GM12878 (cell line): ENCODE measurements at regions not wholly inside any gene's neighbourhood (a gene's known extent, or its start where the extent isn't known, plus 50 kb on each side); places are given as distances from the start of the nearest gene placed in this dataset.

Experiments
- KDM1A ChIP-seq: fragments of 200-600 bp; sonication (generic); IDR thresholded peaks from 2 replicates; pipeline ENCODE4 v1.6.1; 2016; ENCODE audit warnings: borderline replicate concordance
- MEF2A ChIP-seq: IDR thresholded peaks from 2 replicates; pipeline ENCODE4 v1.6.1; 2011; ENCODE audit warnings: low read depth, mild to moderate bottlenecking, low read length, moderate library complexity; ENCODE audit not compliant: insufficient read depth
- POLR2AphosphoS2 ChIP-seq: IDR thresholded peaks from 2 replicates; pipeline ENCODE4 v1.6.1; 2011; ENCODE audit warnings: low read depth, mild to moderate bottlenecking, low read length, improper control_type of control experiment, moderate library complexity
- WRNIP1 ChIP-seq: IDR thresholded peaks from 2 replicates; pipeline ENCODE4 v1.6.1; 2011; ENCODE audit warnings: low read depth, low read length, improper control_type of control experiment, borderline replicate concordance
- TF ChIP-seq, protein P1 (sequence below): fragments of 450-650 bp; IDR thresholded peaks from 2 replicates; pipeline ENCODE4 v1.6.1; 2017; ENCODE audit warnings: mild to moderate bottlenecking, moderate library complexity
- TF ChIP-seq, protein P2 (sequence below): fragments of 450-650 bp; IDR thresholded peaks from 2 replicates; pipeline ENCODE4 v1.6.1; 2017; ENCODE audit warnings: antibody characterized with exemption, mild to moderate bottlenecking, moderate library complexity

DNA sequence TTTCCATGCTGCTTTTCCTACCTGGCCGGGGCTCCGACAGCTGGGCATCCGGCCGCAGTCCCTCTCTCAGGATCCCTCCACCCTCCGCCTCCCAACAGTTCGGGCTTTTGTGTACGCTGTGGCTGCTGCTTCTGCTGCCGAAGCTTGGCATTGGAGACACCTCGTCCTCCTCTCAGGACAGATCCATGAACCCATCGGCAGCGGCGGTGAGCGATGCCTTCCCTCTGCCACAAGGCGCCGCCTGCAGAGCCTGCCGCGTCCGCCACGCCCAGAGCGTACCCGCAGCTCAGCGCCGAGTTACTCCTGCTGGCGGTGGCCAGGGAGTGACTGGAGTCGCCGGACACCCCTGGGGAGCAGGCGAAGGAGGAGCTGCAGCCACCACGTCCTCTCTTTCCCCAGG, 2032.8 kb downstream of the TP53TG3F start (continued):
- TF ChIP-seq, protein P1, sequence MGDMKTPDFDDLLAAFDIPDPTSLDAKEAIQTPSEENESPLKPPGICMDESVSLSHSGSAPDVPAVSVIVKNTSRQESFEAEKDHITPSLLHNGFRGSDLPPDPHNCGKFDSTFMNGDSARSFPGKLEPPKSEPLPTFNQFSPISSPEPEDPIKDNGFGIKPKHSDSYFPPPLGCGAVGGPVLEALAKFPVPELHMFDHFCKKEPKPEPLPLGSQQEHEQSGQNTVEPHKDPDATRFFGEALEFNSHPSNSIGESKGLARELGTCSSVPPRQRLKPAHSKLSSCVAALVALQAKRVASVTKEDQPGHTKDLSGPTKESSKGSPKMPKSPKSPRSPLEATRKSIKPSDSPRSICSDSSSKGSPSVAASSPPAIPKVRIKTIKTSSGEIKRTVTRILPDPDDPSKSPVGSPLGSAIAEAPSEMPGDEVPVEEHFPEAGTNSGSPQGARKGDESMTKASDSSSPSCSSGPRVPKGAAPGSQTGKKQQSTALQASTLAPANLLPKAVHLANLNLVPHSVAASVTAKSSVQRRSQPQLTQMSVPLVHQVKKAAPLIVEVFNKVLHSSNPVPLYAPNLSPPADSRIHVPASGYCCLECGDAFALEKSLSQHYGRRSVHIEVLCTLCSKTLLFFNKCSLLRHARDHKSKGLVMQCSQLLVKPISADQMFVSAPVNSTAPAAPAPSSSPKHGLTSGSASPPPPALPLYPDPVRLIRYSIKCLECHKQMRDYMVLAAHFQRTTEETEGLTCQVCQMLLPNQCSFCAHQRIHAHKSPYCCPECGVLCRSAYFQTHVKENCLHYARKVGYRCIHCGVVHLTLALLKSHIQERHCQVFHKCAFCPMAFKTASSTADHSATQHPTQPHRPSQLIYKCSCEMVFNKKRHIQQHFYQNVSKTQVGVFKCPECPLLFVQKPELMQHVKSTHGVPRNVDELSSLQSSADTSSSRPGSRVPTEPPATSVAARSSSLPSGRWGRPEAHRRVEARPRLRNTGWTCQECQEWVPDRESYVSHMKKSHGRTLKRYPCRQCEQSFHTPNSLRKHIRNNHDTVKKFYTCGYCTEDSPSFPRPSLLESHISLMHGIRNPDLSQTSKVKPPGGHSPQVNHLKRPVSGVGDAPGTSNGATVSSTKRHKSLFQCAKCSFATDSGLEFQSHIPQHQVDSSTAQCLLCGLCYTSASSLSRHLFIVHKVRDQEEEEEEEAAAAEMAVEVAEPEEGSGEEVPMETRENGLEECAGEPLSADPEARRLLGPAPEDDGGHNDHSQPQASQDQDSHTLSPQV = no peak
- no peak for TF ChIP-seq WRNIP1
- no peak for TF ChIP-seq MEF2A
- no peak for TF ChIP-seq POLR2AphosphoS2
- no peak for TF ChIP-seq KDM1A
- TF ChIP-seq, protein P2, sequence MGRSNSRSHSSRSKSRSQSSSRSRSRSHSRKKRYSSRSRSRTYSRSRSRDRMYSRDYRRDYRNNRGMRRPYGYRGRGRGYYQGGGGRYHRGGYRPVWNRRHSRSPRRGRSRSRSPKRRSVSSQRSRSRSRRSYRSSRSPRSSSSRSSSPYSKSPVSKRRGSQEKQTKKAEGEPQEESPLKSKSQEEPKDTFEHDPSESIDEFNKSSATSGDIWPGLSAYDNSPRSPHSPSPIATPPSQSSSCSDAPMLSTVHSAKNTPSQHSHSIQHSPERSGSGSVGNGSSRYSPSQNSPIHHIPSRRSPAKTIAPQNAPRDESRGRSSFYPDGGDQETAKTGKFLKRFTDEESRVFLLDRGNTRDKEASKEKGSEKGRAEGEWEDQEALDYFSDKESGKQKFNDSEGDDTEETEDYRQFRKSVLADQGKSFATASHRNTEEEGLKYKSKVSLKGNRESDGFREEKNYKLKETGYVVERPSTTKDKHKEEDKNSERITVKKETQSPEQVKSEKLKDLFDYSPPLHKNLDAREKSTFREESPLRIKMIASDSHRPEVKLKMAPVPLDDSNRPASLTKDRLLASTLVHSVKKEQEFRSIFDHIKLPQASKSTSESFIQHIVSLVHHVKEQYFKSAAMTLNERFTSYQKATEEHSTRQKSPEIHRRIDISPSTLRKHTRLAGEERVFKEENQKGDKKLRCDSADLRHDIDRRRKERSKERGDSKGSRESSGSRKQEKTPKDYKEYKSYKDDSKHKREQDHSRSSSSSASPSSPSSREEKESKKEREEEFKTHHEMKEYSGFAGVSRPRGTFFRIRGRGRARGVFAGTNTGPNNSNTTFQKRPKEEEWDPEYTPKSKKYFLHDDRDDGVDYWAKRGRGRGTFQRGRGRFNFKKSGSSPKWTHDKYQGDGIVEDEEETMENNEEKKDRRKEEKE = no peak
